BE2C (cell line): ENCODE measurements at regions not wholly inside any gene's neighbourhood (a gene's known extent, or its start where the extent isn't known, plus 50 kb on each side); places are given as distances from the start of the nearest gene placed in this dataset.

Source experiments
- DNase-seq: peaks from one replicate; pipeline ENCODE4 v3.0.0-alpha.2; 2020
- H3K27me3 ChIP-seq: fragments of 250-450 bp; sonication (Bioruptor Pico); 2 replicates; pipeline ENCODE4 v1.5.1; 2020; ENCODE audit warnings: mild to moderate bottlenecking
- H3K36me3 ChIP-seq: fragments of 250-450 bp; sonication (Bioruptor Pico); 2 replicates; pipeline ENCODE4 v1.5.1; 2020; ENCODE audit warnings: mild to moderate bottlenecking
- H3K4me1 ChIP-seq: fragments of 250-450 bp; sonication (Bioruptor Pico); 2 replicates; pipeline ENCODE4 v1.5.1; 2020
- H3K4me3 ChIP-seq: 2 replicates; pipeline ENCODE4 v1.5.1; 2011; ENCODE audit warnings: low read depth, low read length
- H3K9me3 ChIP-seq: fragments of 250-450 bp; sonication (Bioruptor Pico); 2 replicates; pipeline ENCODE4 v1.5.1; 2020
- CTCF ChIP-seq: IDR thresholded peaks from 2 replicates; pipeline ENCODE4 v1.5.1; 2012; ENCODE audit warnings: mild to moderate bottlenecking, low read depth, low read length

- no peaks in the 10 kb centered on the region for H3K36me3 ChIP-seq
- no peaks in the 10 kb centered on the region for H3K9me3 ChIP-seq
- no peak for DNase-seq
- no peak for TF ChIP-seq CTCF
- no peaks in the 10 kb centered on the region for H3K27me3 ChIP-seq
- H3K4me1 ChIP-seq = no peaks in the 10 kb centered on the region
- H3K4me3 ChIP-seq = no peak overlapping the region
Measured at GRCh38 chr5:68148096-68148495, 67.5 kb upstream of the PIK3R1 start.

GRCh38 chr5:68147659-68148058 is 67.9 kb upstream of the PIK3R1 start:
- Histone ChIP-seq H3K4me1 (no peaks in the 10 kb centered on the region), H3K36me3 (no peaks in the 10 kb centered on the region), H3K27me3 (no peaks in the 10 kb centered on the region), H3K4me3 (no peak overlapping the region), H3K9me3 (no peaks in the 10 kb centered on the region)
- no peak for DNase-seq
- TF ChIP-seq CTCF = no peak

- Histone ChIP-seq H3K4me3 (no peak overlapping the region), H3K27me3 (no peaks in the 10 kb centered on the region), H3K4me1 (no peaks in the 10 kb centered on the region; the same call in 1 of the 2 replicates), H3K9me3 (no peaks in the 10 kb centered on the region), H3K36me3 (no peaks in the 10 kb centered on the region)
- TF ChIP-seq CTCF = no peak
- DNase-seq = no peak
Measured at GRCh38 chr5:68141494-68141893, 74.1 kb upstream of the PIK3R1 start.

- Histone ChIP-seq H3K4me3 (no peak overlapping the region), H3K27me3 (no peaks in the 10 kb centered on the region), H3K9me3 (no peaks in the 10 kb centered on the region), H3K4me1 (no peaks in the 10 kb centered on the region; the same call in 1 of the 2 replicates), H3K36me3 (no peaks in the 10 kb centered on the region)
- TF ChIP-seq CTCF = no peak
- DNase-seq = no peak
Measured at GRCh38 chr5:68140763-68141162, 74.8 kb upstream of the PIK3R1 start.

- Histone ChIP-seq H3K4me3 (no peak overlapping the region), H3K36me3 (no peaks in the 10 kb centered on the region), H3K27me3 (no peaks in the 10 kb centered on the region), H3K9me3 (no peaks in the 10 kb centered on the region), H3K4me1 (no peaks in the 10 kb centered on the region; the same call in 1 of the 2 replicates)
- no peak for TF ChIP-seq CTCF
- no peak for DNase-seq
Measured at GRCh38 chr5:68139611-68140441, 75.7 kb upstream of the PIK3R1 start.

GRCh38 chr5:68137511-68138140 is 77.9 kb upstream of the PIK3R1 start:
- no peaks in the 10 kb centered on the region for H3K9me3 ChIP-seq
- no peaks in the 10 kb centered on the region for H3K36me3 ChIP-seq
- H3K4me3 ChIP-seq = no peak overlapping the region
- H3K27me3 ChIP-seq = no peaks in the 10 kb centered on the region
- no peaks in the 10 kb centered on the region; the same call in 1 of the 2 replicates for H3K4me1 ChIP-seq
- TF ChIP-seq CTCF = no peak
- no peak for DNase-seq
